Brain microvascular endothelial cell (primary cell): ENCODE measurements at regions not wholly inside any gene's neighbourhood (a gene's known extent, or its start where the extent isn't known, plus 50 kb on each side); places are given as distances from the start of the nearest gene placed in this dataset.

ENCODE experiments used
- DNase-seq: peaks from one replicate; pipeline ENCODE4 v3.0.0-alpha.2; 2020
- H3K27ac ChIP-seq: fragments of 250-450 bp; sonication (Bioruptor Pico); 2 replicates; pipeline ENCODE4 v1.5.1; 2020; ENCODE audit warnings: mild to moderate bottlenecking, moderate library complexity
- H3K27me3 ChIP-seq: fragments of 250-450 bp; sonication (Bioruptor Pico); replicated peaks from 2 replicates; pipeline ENCODE4 v1.5.1; 2020; ENCODE audit warnings: mild to moderate bottlenecking
- H3K36me3 ChIP-seq: fragments of 250-450 bp; sonication (Bioruptor Pico); replicated peaks from 2 replicates; pipeline ENCODE4 v1.5.1; 2020; ENCODE audit warnings: mild to moderate bottlenecking
- H3K4me3 ChIP-seq: 2 replicates; pipeline ENCODE4 v1.5.1; 2011; ENCODE audit warnings: low read depth, mild to moderate bottlenecking, control low read depth, low read length, moderate library complexity
- CTCF ChIP-seq: IDR thresholded peaks from 2 replicates; pipeline ENCODE4 v1.5.1; 2011; ENCODE audit warnings: low read depth, mild to moderate bottlenecking, moderate library complexity, low read length, control low read depth, inconsistent platforms; ENCODE audit errors: missing control alignments
- in situ Hi-C: cut with HindIII; loops from 2 replicates; pipeline ENCODE4 v1.10.0; 2017; ENCODE audit warnings: low sequenced_read_pairs, low pct_ligation_motif_present

- in situ Hi-C loops: no loop called here
- H3K27me3 ChIP-seq: no peaks in the 10 kb centered on the region
- no peaks in the 10 kb centered on the region for H3K36me3 ChIP-seq
- no peak overlapping the region for H3K27ac ChIP-seq
- TF ChIP-seq CTCF: no peak
- DNase-seq: no peak
- H3K4me3 ChIP-seq: no peak overlapping the region
Measured at GRCh38 chr20:63091901-63092659, 85.3 kb upstream of the BHLHE23 start.

GRCh38 chr20:63090682-63091571 is 84.2 kb upstream of the BHLHE23 start:
- no peak overlapping the region for H3K4me3 ChIP-seq
- in situ Hi-C loops: no loop called here
- no peaks in the 10 kb centered on the region for H3K27me3 ChIP-seq
- no peak for DNase-seq
- TF ChIP-seq CTCF: no peak
- no peak overlapping the region for H3K27ac ChIP-seq
- H3K36me3 ChIP-seq: no peaks in the 10 kb centered on the region

- Histone ChIP-seq H3K27ac (no peak overlapping the region), H3K36me3 (no peaks in the 10 kb centered on the region), H3K4me3 (no peak overlapping the region), H3K27me3 (peaks cover under 1% of the 10 kb centered on the region)
- in situ Hi-C loops: no loop called here
- no peak for TF ChIP-seq CTCF
- DNase-seq: no peak
Measured at GRCh38 chr20:63090052-63090451, 83.3 kb upstream of the BHLHE23 start.

- TF ChIP-seq CTCF: no peak
- no peak for DNase-seq
- in situ Hi-C loops: no loop called here
- Histone ChIP-seq H3K27me3 (peaks cover 3% of the 10 kb centered on the region), H3K27ac (no peak overlapping the region), H3K36me3 (no peaks in the 10 kb centered on the region), H3K4me3 (no peak overlapping the region)
Measured at GRCh38 chr20:63089051-63089907, 82.5 kb upstream of the BHLHE23 start.

- DNase-seq: no peak
- Histone ChIP-seq H3K36me3 (no peaks in the 10 kb centered on the region), H3K27me3 (peaks cover 6% of the 10 kb centered on the region), H3K4me3 (no peak overlapping the region), H3K27ac (no peak overlapping the region)
- in situ Hi-C loops: no loop called here
- no peak for TF ChIP-seq CTCF
Measured at GRCh38 chr20:63087872-63088680, 81.3 kb upstream of the BHLHE23 start.
